ENCODE measurements at regions not wholly inside any gene's neighbourhood (a gene's known extent, or its start where the extent isn't known, plus 50 kb on each side); places are given as distances from the start of the nearest gene placed in this dataset.

- Histone ChIP-seq H3K27ac (no peak overlapping the region), H3K4me3 (ENCODE audit: low read depth, low read length) (no peak overlapping the region), H3K36me3 (no peaks in the 10 kb centered on the region), H3K27me3 (ENCODE audit: insufficient read depth, low read depth, severe bottlenecking) (no peaks in the 10 kb centered on the region), H3K9me3 (ENCODE audit: severe bottlenecking) (no peaks in the 10 kb centered on the region)
- DNase-seq = no peak
- TF ChIP-seq CTCF (IDR thresholded peaks at IDR 0.05; ENCODE audit: low read depth, low read length) = no peak
These were observed 231.9 kb upstream of the HAND2 start for GRCh38 chr4:173761938-173762337.

GRCh38 chr4:173761236-173761635 lies 231.2 kb upstream of the HAND2 start:
- H3K27ac ChIP-seq = no peak overlapping the region
- TF ChIP-seq CTCF (IDR thresholded peaks at IDR 0.05; ENCODE audit: low read depth, low read length) = no peak
- H3K4me3 ChIP-seq (ENCODE audit: low read depth, low read length) = no peak overlapping the region

GRCh38 chr4:173758132-173758531 lies 228.1 kb upstream of the HAND2 start:
- H3K9me3 ChIP-seq (ENCODE audit: severe bottlenecking) = no peaks in the 10 kb centered on the region
- no peak overlapping the region for H3K4me3 ChIP-seq (ENCODE audit: low read depth, low read length)
- DNase-seq = no peak
- H3K27me3 ChIP-seq (ENCODE audit: insufficient read depth, low read depth, severe bottlenecking) = no peaks in the 10 kb centered on the region
- H3K36me3 ChIP-seq = no peaks in the 10 kb centered on the region
- no peak for TF ChIP-seq CTCF (IDR thresholded peaks at IDR 0.05; ENCODE audit: low read depth, low read length)
- H3K27ac ChIP-seq = no peak overlapping the region

More at GRCh38 chr4:173761236-173761635, 231.2 kb upstream of the HAND2 start:
- Histone ChIP-seq H3K27me3 (ENCODE audit: insufficient read depth, low read depth, severe bottlenecking) (no peaks in the 10 kb centered on the region), H3K9me3 (ENCODE audit: severe bottlenecking) (no peaks in the 10 kb centered on the region), H3K36me3 (no peaks in the 10 kb centered on the region)
- DNase-seq = no peak

GRCh38 chr4:173753408-173753807 lies 223.4 kb upstream of the HAND2 start:
- H3K27ac ChIP-seq = no peak overlapping the region
- TF ChIP-seq CTCF (IDR thresholded peaks at IDR 0.05; ENCODE audit: low read depth, low read length) = no peak
- no peak for DNase-seq
- no peaks in the 10 kb centered on the region for H3K9me3 ChIP-seq (ENCODE audit: severe bottlenecking)
- H3K4me3 ChIP-seq (ENCODE audit: low read depth, low read length) = no peak overlapping the region
- no peaks in the 10 kb centered on the region for H3K36me3 ChIP-seq
- no peaks in the 10 kb centered on the region for H3K27me3 ChIP-seq (ENCODE audit: insufficient read depth, low read depth, severe bottlenecking)

GRCh38 chr4:173752610-173753230 lies 222.7 kb upstream of the HAND2 start:
- Histone ChIP-seq H3K27ac (no peak overlapping the region), H3K4me3 (ENCODE audit: low read depth, low read length) (no peak overlapping the region), H3K36me3 (no peaks in the 10 kb centered on the region), H3K9me3 (ENCODE audit: severe bottlenecking) (no peaks in the 10 kb centered on the region), H3K27me3 (ENCODE audit: insufficient read depth, low read depth, severe bottlenecking) (no peaks in the 10 kb centered on the region)
- TF ChIP-seq CTCF (IDR thresholded peaks at IDR 0.05; ENCODE audit: low read depth, low read length) = peak; percentile 85
- peak; percentile 75 for DNase-seq

- no peak overlapping the region for H3K4me3 ChIP-seq (ENCODE audit: low read depth, low read length)
- H3K27me3 ChIP-seq (ENCODE audit: insufficient read depth, low read depth, severe bottlenecking) = no peaks in the 10 kb centered on the region
- 0 out of 2 replicates have a peak, but pooled peaks have one; percentile 2 for TF ChIP-seq CTCF (IDR thresholded peaks at IDR 0.05; ENCODE audit: low read depth, low read length)
- no peak overlapping the region for H3K27ac ChIP-seq
- peaks cover 3% of the 10 kb centered on the region for H3K9me3 ChIP-seq (ENCODE audit: severe bottlenecking)
- no peak for DNase-seq
- no peaks in the 10 kb centered on the region for H3K36me3 ChIP-seq
These were observed 218.3 kb upstream of the HAND2 start for GRCh38 chr4:173748353-173748752.
